DND-41 (cell line): ENCODE measurements at regions not wholly inside any gene's neighbourhood (a gene's known extent, or its start where the extent isn't known, plus 50 kb on each side); places are given as distances from the start of the nearest gene placed in this dataset.

ENCODE experiments used
- EZH2 ChIP-seq: IDR thresholded peaks from 3 replicates; pipeline ENCODE4 v1.6.1; 2012; ENCODE audit warnings: borderline replicate concordance, low read depth, mild to moderate bottlenecking, moderate library complexity, low read length, inconsistent platforms; ENCODE audit not compliant: severe bottlenecking
- TF ChIP-seq, protein P1 (sequence below): IDR thresholded peaks from 2 replicates; pipeline ENCODE4 v1.5.1; 2012; ENCODE audit warnings: borderline replicate concordance, low read length, moderate library complexity, mild to moderate bottlenecking; ENCODE audit not compliant: poor library complexity, severe bottlenecking; ENCODE audit errors: extremely low read depth

DNA sequence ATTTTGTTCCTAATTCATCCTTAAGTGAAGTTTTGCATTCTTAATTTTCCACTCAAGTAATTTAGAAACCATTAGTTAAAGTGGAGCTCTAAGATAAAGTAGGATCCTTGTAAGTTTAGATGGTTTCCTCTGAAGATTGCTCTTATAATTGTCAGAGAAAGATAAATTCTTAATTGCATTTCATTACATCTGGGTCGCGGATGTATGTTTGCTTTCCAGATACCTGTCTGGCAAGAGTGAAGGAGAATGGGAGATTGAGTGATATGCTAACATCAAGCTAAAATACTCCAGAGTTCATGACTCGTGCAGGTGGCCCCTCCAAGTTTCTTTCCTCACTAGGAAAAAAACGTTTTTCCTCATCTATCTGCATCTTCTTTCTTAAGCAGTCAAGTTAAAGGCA lies 361.8 kb downstream of the DOK5 start:
- TF ChIP-seq, protein P1, sequence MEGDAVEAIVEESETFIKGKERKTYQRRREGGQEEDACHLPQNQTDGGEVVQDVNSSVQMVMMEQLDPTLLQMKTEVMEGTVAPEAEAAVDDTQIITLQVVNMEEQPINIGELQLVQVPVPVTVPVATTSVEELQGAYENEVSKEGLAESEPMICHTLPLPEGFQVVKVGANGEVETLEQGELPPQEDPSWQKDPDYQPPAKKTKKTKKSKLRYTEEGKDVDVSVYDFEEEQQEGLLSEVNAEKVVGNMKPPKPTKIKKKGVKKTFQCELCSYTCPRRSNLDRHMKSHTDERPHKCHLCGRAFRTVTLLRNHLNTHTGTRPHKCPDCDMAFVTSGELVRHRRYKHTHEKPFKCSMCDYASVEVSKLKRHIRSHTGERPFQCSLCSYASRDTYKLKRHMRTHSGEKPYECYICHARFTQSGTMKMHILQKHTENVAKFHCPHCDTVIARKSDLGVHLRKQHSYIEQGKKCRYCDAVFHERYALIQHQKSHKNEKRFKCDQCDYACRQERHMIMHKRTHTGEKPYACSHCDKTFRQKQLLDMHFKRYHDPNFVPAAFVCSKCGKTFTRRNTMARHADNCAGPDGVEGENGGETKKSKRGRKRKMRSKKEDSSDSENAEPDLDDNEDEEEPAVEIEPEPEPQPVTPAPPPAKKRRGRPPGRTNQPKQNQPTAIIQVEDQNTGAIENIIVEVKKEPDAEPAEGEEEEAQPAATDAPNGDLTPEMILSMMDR, result no peak
- no peak for TF ChIP-seq EZH2
